ENCODE measurements at regions not wholly inside any gene's neighbourhood (a gene's known extent, or its start where the extent isn't known, plus 50 kb on each side); places are given as distances from the start of the nearest gene placed in this dataset.

DNA sequence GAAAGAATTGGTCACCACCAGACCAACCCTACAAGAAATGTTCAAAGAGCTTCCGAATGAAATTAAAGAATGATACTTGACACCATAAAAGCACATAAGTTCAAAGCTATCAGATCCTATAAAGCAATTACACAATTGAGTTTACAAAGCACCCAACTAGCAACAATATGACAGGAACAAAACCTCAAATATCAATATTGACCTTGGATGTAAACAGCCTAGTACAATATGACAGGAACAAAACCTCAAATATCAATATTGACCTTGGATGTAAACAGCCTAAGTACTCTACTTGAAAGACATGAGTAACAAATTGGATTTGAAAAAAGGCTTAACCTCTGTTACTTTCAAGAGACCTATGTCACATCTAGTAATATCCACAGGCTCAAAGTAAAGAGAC, 1201.4 kb downstream of the XPNPEP1 start:
- TF ChIP-seq, protein P1, sequence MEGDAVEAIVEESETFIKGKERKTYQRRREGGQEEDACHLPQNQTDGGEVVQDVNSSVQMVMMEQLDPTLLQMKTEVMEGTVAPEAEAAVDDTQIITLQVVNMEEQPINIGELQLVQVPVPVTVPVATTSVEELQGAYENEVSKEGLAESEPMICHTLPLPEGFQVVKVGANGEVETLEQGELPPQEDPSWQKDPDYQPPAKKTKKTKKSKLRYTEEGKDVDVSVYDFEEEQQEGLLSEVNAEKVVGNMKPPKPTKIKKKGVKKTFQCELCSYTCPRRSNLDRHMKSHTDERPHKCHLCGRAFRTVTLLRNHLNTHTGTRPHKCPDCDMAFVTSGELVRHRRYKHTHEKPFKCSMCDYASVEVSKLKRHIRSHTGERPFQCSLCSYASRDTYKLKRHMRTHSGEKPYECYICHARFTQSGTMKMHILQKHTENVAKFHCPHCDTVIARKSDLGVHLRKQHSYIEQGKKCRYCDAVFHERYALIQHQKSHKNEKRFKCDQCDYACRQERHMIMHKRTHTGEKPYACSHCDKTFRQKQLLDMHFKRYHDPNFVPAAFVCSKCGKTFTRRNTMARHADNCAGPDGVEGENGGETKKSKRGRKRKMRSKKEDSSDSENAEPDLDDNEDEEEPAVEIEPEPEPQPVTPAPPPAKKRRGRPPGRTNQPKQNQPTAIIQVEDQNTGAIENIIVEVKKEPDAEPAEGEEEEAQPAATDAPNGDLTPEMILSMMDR (conservative IDR thresholded peaks at IDR 0.05) = no peak
- TF ChIP-seq EZH2 (IDR thresholded peaks at IDR 0.05; ENCODE audit: low read depth) = no peak

Measured in PC-9 (cell line).